OCI-LY1 (cell line): ENCODE measurements at regions not wholly inside any gene's neighbourhood (a gene's known extent, or its start where the extent isn't known, plus 50 kb on each side); places are given as distances from the start of the nearest gene placed in this dataset.

Source experiments
- H2AFZ ChIP-seq: fragments of 200-600 bp; sonication (generic), shearing (Covaris generic); 2 replicates; pipeline ENCODE4 v1.6.0; 2014; ENCODE audit warnings: antibody characterized with exemption, mild to moderate bottlenecking, low read length
- H3F3A ChIP-seq: fragments of 200-600 bp; sonication (generic), shearing (Covaris generic); 2 replicates; pipeline ENCODE4 v1.6.0; 2014; ENCODE audit warnings: mild to moderate bottlenecking, antibody characterized with exemption, low read length, moderate library complexity; ENCODE audit not compliant: insufficient read depth
- H3K27ac ChIP-seq: fragments of 200-600 bp; sonication (generic); 2 replicates; pipeline ENCODE4 v1.5.1; 2014; ENCODE audit warnings: low read length, mixed run types, mild to moderate bottlenecking, low read depth; ENCODE audit not compliant: poor library complexity, severe bottlenecking
- H3K27me3 ChIP-seq: fragments of 200-600 bp; sonication (generic); 2 replicates; pipeline ENCODE4 v1.6.0; 2014; ENCODE audit warnings: antibody characterized with exemption, mild to moderate bottlenecking, low read length, moderate library complexity; ENCODE audit not compliant: insufficient read depth
- H3K36me3 ChIP-seq: fragments of 200-600 bp; sonication (generic); 2 replicates; pipeline ENCODE4 v1.6.1; 2014; ENCODE audit warnings: mild to moderate bottlenecking, antibody characterized with exemption, low read length, moderate library complexity, mixed read lengths; ENCODE audit not compliant: insufficient read depth
- H3K4me1 ChIP-seq: fragments of 200-600 bp; sonication (generic); 2 replicates; pipeline ENCODE4 v1.5.1; 2014; ENCODE audit warnings: mild to moderate bottlenecking, low read length, moderate library complexity; ENCODE audit not compliant: insufficient read depth, severe bottlenecking
- H3K4me2 ChIP-seq: fragments of 200-600 bp; sonication (generic), shearing (Covaris generic); 2 replicates; pipeline ENCODE4 v1.6.1; 2014; ENCODE audit warnings: low read length
- H3K4me3 ChIP-seq: fragments of 200-600 bp; sonication (generic); 2 replicates; pipeline ENCODE4 v1.5.1; 2014; ENCODE audit warnings: low read length, low read depth, mild to moderate bottlenecking, mixed read lengths; ENCODE audit not compliant: poor library complexity, severe bottlenecking
- H3K79me2 ChIP-seq: fragments of 200-600 bp; shearing (Covaris generic); 2 replicates; pipeline ENCODE4 v1.6.1; 2016; ENCODE audit warnings: mixed run types, low read length, mixed read lengths; ENCODE audit not compliant: insufficient read depth
- H3K9ac ChIP-seq: fragments of 200-600 bp; sonication (generic), shearing (Covaris generic); 2 replicates; pipeline ENCODE4 v1.6.1; 2014; ENCODE audit warnings: mild to moderate bottlenecking, low read length, mixed read lengths
- H3K9me2 ChIP-seq: fragments of 200-600 bp; sonication (generic), shearing (Covaris generic); 2 replicates; pipeline ENCODE4 v1.6.1; 2014; ENCODE audit warnings: low read depth, mild to moderate bottlenecking, low read length, mixed read lengths
- H3K9me3 ChIP-seq: fragments of 200-600 bp; shearing (Covaris generic); 2 replicates; pipeline ENCODE4 v1.6.1; 2014; ENCODE audit warnings: low read length, mixed read lengths
- H4K20me1 ChIP-seq: fragments of 200-600 bp; sonication (generic), shearing (Covaris generic); 2 replicates; pipeline ENCODE4 v1.6.0; 2016; ENCODE audit warnings: mild to moderate bottlenecking, low read length; ENCODE audit not compliant: insufficient read depth
- CTCF ChIP-seq: fragments of 200-600 bp; sonication (generic), shearing (Covaris generic); IDR thresholded peaks from 2 replicates; pipeline ENCODE4 v1.5.1; 2017; ENCODE audit warnings: mild to moderate bottlenecking, antibody characterized with exemption, low read length, moderate library complexity, mixed read lengths
- EZH2 ChIP-seq: fragments of 200-600 bp; sonication (generic), shearing (Covaris generic); IDR thresholded peaks from 2 replicates; pipeline ENCODE4 v1.8.0; 2017; ENCODE audit warnings: borderline replicate concordance, mixed run types, mild to moderate bottlenecking, antibody characterized with exemption, low read length, moderate library complexity, mixed read lengths

GRCh38 chr5:156181656-156182055 is 145.3 kb upstream of the SGCD start:
- Histone ChIP-seq H3K9me3 (no peaks in the 10 kb centered on the region), H3K36me3 (no peaks in the 10 kb centered on the region), H3K79me2 (no peaks in the 10 kb centered on the region), H3K4me1 (no peaks in the 10 kb centered on the region), H3K27me3 (no peaks in the 10 kb centered on the region), H3F3A (no peaks in the 10 kb centered on the region), H3K4me3 (no peak overlapping the region), H2AFZ (no peak overlapping the region), H3K9ac (no peak overlapping the region), H3K27ac (no peak overlapping the region), H3K4me2 (no peak overlapping the region), H3K9me2 (no peaks in the 10 kb centered on the region), H4K20me1 (no peaks in the 10 kb centered on the region)
- no peak for TF ChIP-seq EZH2

- H3K9me2 ChIP-seq, result no peaks in the 10 kb centered on the region
- H3K36me3 ChIP-seq, result no peaks in the 10 kb centered on the region
- H3F3A ChIP-seq, result no peaks in the 10 kb centered on the region
- no peak overlapping the region for H3K9ac ChIP-seq
- H2AFZ ChIP-seq, result no peak overlapping the region
- no peaks in the 10 kb centered on the region for H4K20me1 ChIP-seq
- no peak overlapping the region for H3K27ac ChIP-seq
- no peaks in the 10 kb centered on the region for H3K79me2 ChIP-seq
- no peak overlapping the region for H3K4me3 ChIP-seq
- TF ChIP-seq CTCF, result no peak
- TF ChIP-seq EZH2, result no peak
- no peaks in the 10 kb centered on the region for H3K4me1 ChIP-seq
- no peak overlapping the region for H3K4me2 ChIP-seq
- no peaks in the 10 kb centered on the region for H3K9me3 ChIP-seq
- no peaks in the 10 kb centered on the region for H3K27me3 ChIP-seq
Observed at GRCh38 chr5:156182174-156182967, 144.6 kb upstream of the SGCD start.

GRCh38 chr5:156186760-156187159 is 140.2 kb upstream of the SGCD start:
- Histone ChIP-seq H3K27me3 (no peaks in the 10 kb centered on the region), H3K36me3 (no peaks in the 10 kb centered on the region), H3F3A (no peaks in the 10 kb centered on the region), H3K4me2 (no peak overlapping the region), H3K9me2 (no peaks in the 10 kb centered on the region), H3K27ac (no peak overlapping the region), H2AFZ (no peak overlapping the region), H3K9me3 (no peaks in the 10 kb centered on the region), H3K4me3 (no peak overlapping the region), H3K4me1 (no peaks in the 10 kb centered on the region), H3K9ac (no peak overlapping the region), H4K20me1 (no peaks in the 10 kb centered on the region), H3K79me2 (no peaks in the 10 kb centered on the region)
- TF ChIP-seq EZH2 (no peak), CTCF (no peak)

- no peaks in the 10 kb centered on the region for H3F3A ChIP-seq
- no peaks in the 10 kb centered on the region for H3K27me3 ChIP-seq
- H3K9me3 ChIP-seq, result no peaks in the 10 kb centered on the region
- no peaks in the 10 kb centered on the region for H3K79me2 ChIP-seq
- no peak overlapping the region for H2AFZ ChIP-seq
- no peaks in the 10 kb centered on the region for H3K9me2 ChIP-seq
- no peak overlapping the region for H3K27ac ChIP-seq
- H3K9ac ChIP-seq, result no peak overlapping the region
- H4K20me1 ChIP-seq, result no peaks in the 10 kb centered on the region
- no peak for TF ChIP-seq CTCF
- TF ChIP-seq EZH2, result no peak
- no peak overlapping the region for H3K4me3 ChIP-seq
- H3K4me2 ChIP-seq, result no peak overlapping the region
- H3K4me1 ChIP-seq, result no peaks in the 10 kb centered on the region
- no peaks in the 10 kb centered on the region for H3K36me3 ChIP-seq
Observed at GRCh38 chr5:156188016-156188415, 138.9 kb upstream of the SGCD start.
